ENCODE measurements at regions not wholly inside any gene's neighbourhood (a gene's known extent, or its start where the extent isn't known, plus 50 kb on each side); places are given as distances from the start of the nearest gene placed in this dataset.

DNA sequence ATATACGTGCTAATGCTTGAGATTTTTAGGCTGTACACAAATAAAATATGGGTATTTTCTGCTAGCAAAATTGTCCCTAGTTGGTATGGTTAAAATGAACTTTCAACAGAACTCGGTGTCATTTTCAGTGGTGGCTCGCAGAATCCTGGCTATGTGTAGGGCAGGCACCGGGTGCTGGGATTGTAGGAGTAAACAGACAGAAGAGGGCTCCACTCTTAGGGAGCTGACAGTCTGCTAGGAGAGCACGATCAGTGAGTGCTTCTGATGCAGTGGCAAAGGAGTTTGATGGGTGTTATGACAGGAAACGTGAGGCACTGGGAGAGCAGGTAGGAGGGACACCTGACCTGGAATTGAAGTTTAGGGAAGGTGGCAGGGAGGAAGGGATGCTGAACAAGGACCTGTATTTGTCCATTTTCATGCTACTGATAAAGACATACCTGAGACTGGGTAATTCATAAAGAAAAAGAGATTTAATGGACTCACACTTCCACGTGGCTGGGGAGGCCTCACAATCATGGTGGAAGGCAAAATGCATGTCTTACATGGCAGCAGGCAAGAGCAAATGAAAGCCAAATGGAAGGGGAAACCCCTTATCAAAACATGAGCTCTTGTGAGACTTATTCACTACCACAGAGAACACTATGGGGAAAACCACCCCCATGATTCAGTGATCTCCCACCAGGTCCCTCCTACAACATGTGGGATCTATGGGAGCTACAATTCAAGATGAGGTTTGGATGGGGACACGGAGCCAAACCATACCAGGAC, 105.4 kb upstream of the LCLAT1 start:
- peak; percentile 39 to 42 for DNase-seq

GRCh38 chr2:30346471-30347169, 100.4 kb upstream of the LCLAT1 start:
- no peak for DNase-seq

DNA sequence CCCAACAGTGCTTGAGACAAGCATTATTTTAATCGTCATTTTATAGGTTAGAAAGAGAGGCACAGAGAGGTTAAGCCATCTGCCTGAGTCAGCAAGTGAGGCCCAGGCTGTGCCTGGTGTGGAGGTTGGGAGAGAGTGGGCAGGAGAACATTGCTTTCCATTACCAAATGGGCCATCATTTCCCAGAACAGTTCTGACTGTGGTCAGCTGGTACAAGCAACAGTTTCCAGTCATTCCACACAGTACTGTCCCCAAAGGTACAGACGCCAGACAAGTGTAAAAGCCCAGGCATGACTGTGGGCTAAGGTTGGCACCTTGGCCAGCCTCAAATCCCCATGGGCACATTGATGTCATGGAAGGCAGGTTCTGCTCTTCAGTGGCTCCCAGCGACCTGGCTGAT, 98.2 kb upstream of the LCLAT1 start:
- DNase-seq = peak; percentile 43 to 57

DNA sequence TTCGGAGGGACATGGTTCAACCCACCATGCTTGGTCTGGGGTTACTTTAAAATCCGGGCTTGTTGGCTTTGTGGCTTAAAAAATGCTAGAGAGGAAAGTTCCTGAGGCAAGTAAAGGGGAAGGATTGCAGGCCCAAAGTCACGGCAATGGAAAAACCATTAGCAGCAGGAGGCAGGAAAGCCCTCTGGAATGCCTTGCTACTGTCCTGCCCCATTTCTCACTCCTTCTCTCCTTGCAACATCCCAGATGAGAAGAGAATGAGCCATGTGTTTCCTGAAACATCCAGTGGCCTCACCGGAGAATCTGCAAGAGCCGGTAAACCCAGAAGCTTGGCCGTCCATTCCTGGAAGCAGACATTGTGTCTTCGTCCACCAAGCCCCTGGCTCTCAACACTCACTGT, 97.4 kb upstream of the LCLAT1 start:
- DNase-seq = no peak

GRCh38 chr2:30351116-30351515, 95.9 kb upstream of the LCLAT1 start:
- no peak for DNase-seq

DNA sequence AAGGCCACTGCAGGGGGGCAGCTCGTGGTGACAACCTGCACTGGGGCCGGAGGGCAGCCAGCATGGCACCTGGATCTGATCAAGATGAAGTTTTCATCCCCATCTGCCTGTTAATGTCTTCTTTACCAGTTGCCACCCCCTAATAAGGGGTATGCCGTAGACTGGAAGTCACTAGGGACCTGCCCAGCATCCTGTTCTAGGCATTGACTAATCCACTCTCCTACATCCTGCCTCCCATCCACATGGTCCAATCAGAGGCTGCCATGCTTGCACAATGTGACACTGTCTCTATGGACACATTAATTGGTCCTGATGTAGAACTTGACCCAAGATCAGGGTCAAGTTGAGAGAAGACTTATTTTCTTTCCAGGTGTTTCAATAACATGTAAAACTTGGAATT, 95.1 kb upstream of the LCLAT1 start:
- DNase-seq = no peak

DNA sequence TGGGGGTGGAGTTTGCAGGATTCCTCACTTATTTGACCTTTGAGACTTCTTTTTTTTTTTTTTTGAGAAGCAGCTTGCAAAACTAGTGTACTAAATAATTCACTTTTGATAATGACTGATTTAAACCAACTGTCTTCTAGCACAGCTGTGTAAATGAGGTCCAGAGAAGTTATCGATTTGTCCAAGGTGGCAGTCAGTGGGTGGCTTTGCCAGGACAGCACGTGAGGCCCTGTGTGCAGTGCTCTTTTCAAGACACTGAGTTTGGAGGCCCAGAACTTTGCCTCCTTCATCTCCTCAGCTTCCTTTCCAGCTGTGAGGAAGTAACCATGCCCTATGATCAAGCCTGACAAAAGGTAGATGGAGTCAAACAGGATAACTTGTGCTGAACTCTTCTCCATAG, 92.9 kb upstream of the LCLAT1 start:
- DNase-seq = no peak

DNA sequence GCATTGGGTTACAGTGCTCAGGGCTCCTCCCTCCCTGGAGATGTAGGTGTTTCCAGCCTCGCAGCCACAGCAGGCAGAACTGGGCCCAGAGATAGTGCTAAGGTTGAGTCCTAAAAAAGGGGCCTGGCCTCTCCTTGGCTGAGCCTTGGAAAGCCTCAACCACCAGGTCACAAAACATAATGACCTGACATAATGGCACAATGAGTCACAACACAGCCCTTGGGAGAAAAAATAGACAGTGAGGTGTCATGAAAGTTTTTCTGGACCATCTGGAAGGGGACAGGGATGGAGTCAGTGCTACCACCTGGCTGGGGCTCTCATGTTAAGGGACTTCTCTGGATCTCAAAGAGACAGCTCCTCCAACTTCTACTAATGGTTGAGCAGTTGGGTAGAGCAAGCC, 92.4 kb upstream of the LCLAT1 start:
- no peak for DNase-seq

- no peak for DNase-seq
Measured at GRCh38 chr2:30355306-30355705, 91.7 kb upstream of the LCLAT1 start.

DNA sequence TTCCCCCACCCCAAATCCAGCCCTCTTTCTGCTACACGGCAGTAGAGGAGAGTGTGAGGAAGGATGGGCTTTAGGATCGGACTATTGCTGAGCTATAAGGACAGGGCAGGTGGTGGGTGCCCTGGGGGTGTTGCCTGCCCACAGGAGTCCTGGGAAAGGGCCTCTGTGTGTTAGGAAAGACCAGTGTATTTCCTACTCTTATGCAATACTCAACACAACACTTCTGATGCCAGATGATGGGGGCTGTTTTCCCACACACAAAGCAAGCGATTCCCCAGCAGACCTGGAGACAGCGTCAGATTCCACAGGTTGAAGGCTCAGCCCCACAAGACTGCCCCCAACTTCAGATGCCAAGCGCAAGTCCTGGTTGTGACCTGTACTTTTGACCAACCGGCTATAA, 91.0 kb upstream of the LCLAT1 start:
- DNase-seq = no peak

DNA sequence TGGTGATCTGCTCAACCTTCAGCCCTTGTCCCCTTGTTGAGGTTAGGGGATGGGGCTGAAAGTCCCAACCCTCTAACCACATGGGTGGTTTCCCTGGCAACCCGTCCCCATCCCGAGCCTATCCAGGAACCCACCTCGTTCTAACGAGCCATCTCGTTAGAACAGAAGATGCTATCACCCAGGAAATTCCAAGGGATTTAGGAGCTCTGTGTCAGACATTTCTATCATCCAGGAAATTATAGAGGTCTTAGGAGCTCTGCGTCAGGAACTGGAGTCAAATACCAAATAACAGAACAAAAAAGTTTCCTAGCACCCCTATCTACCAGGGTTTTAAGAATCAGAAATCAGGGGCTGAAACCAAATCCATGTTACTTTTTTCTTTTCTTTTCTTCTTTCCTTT, 90.3 kb upstream of the LCLAT1 start:
- DNase-seq = no peak

GRCh38 chr2:30358351-30358750, 88.7 kb upstream of the LCLAT1 start:
- no peak for DNase-seq

DNA sequence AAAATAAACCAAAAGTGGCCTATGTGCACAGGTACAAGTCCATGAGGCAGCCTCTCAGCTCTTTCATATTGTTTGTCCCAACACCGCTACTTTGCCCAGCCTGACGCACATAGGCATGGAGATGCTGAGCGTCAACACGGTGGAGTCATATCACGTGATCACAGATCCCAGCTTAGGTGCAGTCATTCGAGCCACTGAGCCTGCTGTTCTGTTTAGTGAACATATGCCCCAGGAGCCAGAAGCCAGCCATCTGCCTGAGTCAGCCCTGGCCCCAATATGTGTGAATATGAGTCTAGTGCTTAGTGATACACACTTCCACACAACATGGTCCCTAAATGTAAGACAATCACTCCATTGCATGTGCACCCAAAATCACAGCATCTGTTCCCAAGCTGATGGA, 88.2 kb upstream of the LCLAT1 start:
- peak in 1 of 2 experiments; percentile 16 for DNase-seq

GRCh38 chr2:30359644-30360167, 87.3 kb upstream of the LCLAT1 start:
- DNase-seq = peak in 1 of 2 experiments; percentile 10

- peak in 1 of 2 experiments; percentile 40 for DNase-seq
Measured at GRCh38 chr2:30361751-30362394, 85.2 kb upstream of the LCLAT1 start.

- DNase-seq = no peak
Measured at GRCh38 chr2:30362468-30363081, 84.5 kb upstream of the LCLAT1 start.

- DNase-seq = no peak
Measured at GRCh38 chr2:30363406-30363805, 83.6 kb upstream of the LCLAT1 start.

GRCh38 chr2:30365201-30365600, 81.8 kb upstream of the LCLAT1 start:
- DNase-seq = no peak

DNA sequence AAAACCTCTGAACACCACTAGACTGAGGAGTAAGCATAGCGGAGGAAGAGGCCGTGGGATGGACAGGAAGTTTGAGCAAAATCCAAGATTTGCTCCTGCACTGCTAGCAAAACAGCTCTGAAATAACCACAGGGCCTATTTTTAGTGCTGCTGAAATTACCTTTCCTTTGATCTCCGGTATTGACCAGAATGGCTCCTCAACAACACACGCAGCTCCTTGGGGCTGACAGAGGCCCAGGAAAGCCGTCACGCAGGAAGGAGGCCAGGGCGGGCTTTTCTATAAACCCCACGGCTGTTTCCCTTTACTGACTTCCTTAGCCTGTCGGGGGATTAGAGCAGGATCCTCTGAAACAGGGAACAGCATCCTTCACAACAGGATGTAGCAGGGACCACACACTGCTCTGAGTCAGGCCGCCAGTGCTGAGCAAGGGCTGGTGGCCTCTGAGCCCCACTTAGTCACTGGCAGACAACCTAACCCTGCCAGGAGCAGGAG, 80.8 kb upstream of the LCLAT1 start:
- peak; percentile 69 to 77 for DNase-seq

- no peak for DNase-seq
Measured at GRCh38 chr2:30367232-30368070, 79.6 kb upstream of the LCLAT1 start.

GRCh38 chr2:30368258-30368657, 78.8 kb upstream of the LCLAT1 start:
- no peak for DNase-seq

GRCh38 chr2:30371028-30371689, 75.9 kb upstream of the LCLAT1 start:
- DNase-seq = no peak
